H9 (cell line): ENCODE measurements at regions not wholly inside any gene's neighbourhood (a gene's known extent, or its start where the extent isn't known, plus 50 kb on each side); places are given as distances from the start of the nearest gene placed in this dataset.

ENCODE experiments used
- DNase-seq: peaks from one replicate; pipeline ENCODE4 v3.0.0-alpha.2; 2017
- H2AFZ ChIP-seq: one replicate; pipeline ENCODE4 v1.6.1; 2013; ENCODE audit warnings: mild to moderate bottlenecking, low read length, control low read depth, moderate library complexity
- H2AK5ac ChIP-seq: 2 replicates; pipeline ENCODE4 v1.6.1; 2013; ENCODE audit warnings: low read length, control low read depth, mixed read lengths; ENCODE audit not compliant: insufficient read length
- H2BK120ac ChIP-seq: one replicate; pipeline ENCODE4 v1.6.1; 2013; ENCODE audit warnings: low read depth, mild to moderate bottlenecking, low read length, control low read depth, inconsistent platforms; ENCODE audit not compliant: poor library complexity, severe bottlenecking
- H2BK12ac ChIP-seq: 2 replicates; pipeline ENCODE4 v1.6.1; 2013; ENCODE audit warnings: low read length, control low read depth, mixed read lengths, low read depth; ENCODE audit not compliant: insufficient read length
- H2BK15ac ChIP-seq: 2 replicates; pipeline ENCODE4 v1.6.1; 2013; ENCODE audit warnings: low read depth, low read length, control low read depth
- H2BK20ac ChIP-seq: one replicate; pipeline ENCODE4 v1.6.1; 2013; ENCODE audit warnings: low read depth, mild to moderate bottlenecking, low read length, control low read depth, inconsistent platforms; ENCODE audit not compliant: poor library complexity, severe bottlenecking
- H2BK5ac ChIP-seq: 2 replicates; pipeline ENCODE4 v1.6.1; 2013; ENCODE audit warnings: low read length, control low read depth, mixed read lengths; ENCODE audit not compliant: insufficient read length
- H3K14ac ChIP-seq: 2 replicates; pipeline ENCODE4 v1.6.1; 2013; ENCODE audit warnings: low read length, control low read depth; ENCODE audit not compliant: insufficient read depth
- H3K18ac ChIP-seq: 2 replicates; pipeline ENCODE4 v1.6.1; 2013; ENCODE audit warnings: low read depth, mild to moderate bottlenecking, mixed read lengths, low read length, control low read depth; ENCODE audit not compliant: insufficient read length
- H3K23ac ChIP-seq: 2 replicates; pipeline ENCODE4 v1.6.1; 2013; ENCODE audit warnings: low read length, control low read depth, mixed read lengths, low read depth; ENCODE audit not compliant: insufficient read length
- H3K23me2 ChIP-seq: 2 replicates; pipeline ENCODE4 v1.6.1; 2013; ENCODE audit warnings: low read depth, mild to moderate bottlenecking, mixed read lengths, low read length, control low read depth; ENCODE audit not compliant: insufficient read length, poor library complexity, severe bottlenecking
- H3K27ac ChIP-seq: 2 replicates; pipeline ENCODE4 v1.5.1; 2013; ENCODE audit warnings: low read length, control low read depth, mixed read lengths, low read depth; ENCODE audit not compliant: insufficient read length
- H3K27me3 ChIP-seq: 2 replicates; pipeline ENCODE4 v1.6.1; 2013; ENCODE audit warnings: low read length, control low read depth, inconsistent platforms; ENCODE audit not compliant: insufficient read depth
- H3K4ac ChIP-seq: 2 replicates; pipeline ENCODE4 v1.6.1; 2013; ENCODE audit warnings: low read depth, mild to moderate bottlenecking, control low read depth, inconsistent platforms, low read length, moderate library complexity
- H3K4me1 ChIP-seq: 2 replicates; pipeline ENCODE4 v1.6.1; 2013; ENCODE audit warnings: low read length, control low read depth, inconsistent platforms; ENCODE audit not compliant: insufficient read depth
- H3K4me2 ChIP-seq: 2 replicates; pipeline ENCODE4 v1.6.1; 2013; ENCODE audit warnings: low read length, control low read depth, mixed read lengths; ENCODE audit not compliant: insufficient read length, insufficient read depth
- H3K56ac ChIP-seq: 2 replicates; pipeline ENCODE4 v1.6.1; 2013; ENCODE audit warnings: low read depth, mild to moderate bottlenecking, mixed read lengths, low read length, control low read depth; ENCODE audit not compliant: insufficient read length
- H3K79me1 ChIP-seq: 2 replicates; pipeline ENCODE4 v1.6.1; 2013; ENCODE audit warnings: low read depth, mild to moderate bottlenecking, moderate library complexity, low read length, control low read depth, inconsistent platforms; ENCODE audit not compliant: insufficient read depth, poor library complexity, severe bottlenecking
- H3K79me2 ChIP-seq: 2 replicates; pipeline ENCODE4 v1.6.1; 2013; ENCODE audit warnings: low read length, control low read depth, inconsistent platforms; ENCODE audit not compliant: insufficient read depth
- H3K9ac ChIP-seq: 2 replicates; pipeline ENCODE4 v1.6.1; 2013; ENCODE audit warnings: low read length, control low read depth, mixed read lengths; ENCODE audit not compliant: insufficient read length; ENCODE audit errors: extremely low read depth
- H3K9me3 ChIP-seq: one replicate; pipeline ENCODE4 v1.6.1; 2013; ENCODE audit warnings: low read depth, low read length, inconsistent platforms; ENCODE audit not compliant: control insufficient read depth
- H3T11ph ChIP-seq: one replicate; pipeline ENCODE4 v1.6.1; 2013; ENCODE audit warnings: mild to moderate bottlenecking, low read length, control low read depth, inconsistent platforms
- H4K20me1 ChIP-seq: one replicate; pipeline ENCODE4 v1.6.1; 2013; ENCODE audit not compliant: control insufficient read depth, insufficient read length, insufficient read depth
- H4K5ac ChIP-seq: 2 replicates; pipeline ENCODE4 v1.6.1; 2013; ENCODE audit warnings: low read depth, mild to moderate bottlenecking, mixed read lengths, low read length, control low read depth; ENCODE audit not compliant: insufficient read length
- H4K8ac ChIP-seq: replicated peaks from 2 replicates; pipeline ENCODE4 v1.6.1; 2013; ENCODE audit warnings: low read length, control low read depth, mixed read lengths, low read depth; ENCODE audit not compliant: insufficient read length
- H4K91ac ChIP-seq: 2 replicates; pipeline ENCODE4 v1.6.1; 2013; ENCODE audit warnings: low read depth, mild to moderate bottlenecking, moderate library complexity, mixed read lengths, low read length, control low read depth; ENCODE audit not compliant: insufficient read length
- H3K27ac Mint-ChIP-seq, 3 experiments: 2 replicates in 2 of 3; 3 replicates in 1 of 3; pipeline ENCODE4 v1.8.0; 2020 to 2021; ENCODE audit warnings: mixed read lengths in 3 of 3, mild to moderate bottlenecking in 1 of 3, moderate library complexity in 1 of 3
- H3K27me3 Mint-ChIP-seq: 2 replicates; pipeline ENCODE4 v1.8.0; 2021; ENCODE audit warnings: low read depth, mild to moderate bottlenecking, moderate library complexity, mixed read lengths
- H3K36me3 Mint-ChIP-seq, 3 experiments: 2 replicates in 2 of 3; 3 replicates in 1 of 3; pipeline ENCODE4 v1.8.0; 2020 to 2021; ENCODE audit warnings: low read depth in 3 of 3, mixed read lengths in 3 of 3; ENCODE audit not compliant: insufficient read depth in 1 of 3
- H3K4me1 Mint-ChIP-seq, 2 experiments: 2 replicates each; pipeline ENCODE4 v1.8.0; 2020; ENCODE audit warnings: mixed read lengths in 2 of 2
- H3K4me3 Mint-ChIP-seq, 2 experiments: 2 replicates in 1 of 2; 3 replicates in 1 of 2; pipeline ENCODE4 v1.8.0; 2020 to 2021; ENCODE audit warnings: mild to moderate bottlenecking in 2 of 2, mixed read lengths in 2 of 2, moderate library complexity in 1 of 2
- H3K9me3 Mint-ChIP-seq, 2 experiments: 2 replicates in 1 of 2; 3 replicates in 1 of 2; pipeline ENCODE4 v1.8.0; 2020; ENCODE audit warnings: mild to moderate bottlenecking in 2 of 2, mixed read lengths in 2 of 2, moderate library complexity in 1 of 2
- WGBS: extraction: QIAGEN DNeasy Blood & Tissue Kit; methylation state at CpG from one replicate; pipeline ENCODE4 v1.1.7; 2013; ENCODE audit warnings: missing lambda C conversion rate, low lambda C conversion rate, mixed read lengths; ENCODE audit not compliant: insufficient read length; ENCODE audit errors: extremely low coverage; 5-methylcytosine and 5-hydroxymethylcytosine counted together
- TF ChIP-seq, protein P1 (sequence below): fragments of 200-600 bp; sonication (generic); conservative IDR thresholded peaks from 3 replicates; pipeline ENCODE4 v1.8.0; 2021; ENCODE audit warnings: antibody characterized with exemption, mild to moderate bottlenecking

DNA sequence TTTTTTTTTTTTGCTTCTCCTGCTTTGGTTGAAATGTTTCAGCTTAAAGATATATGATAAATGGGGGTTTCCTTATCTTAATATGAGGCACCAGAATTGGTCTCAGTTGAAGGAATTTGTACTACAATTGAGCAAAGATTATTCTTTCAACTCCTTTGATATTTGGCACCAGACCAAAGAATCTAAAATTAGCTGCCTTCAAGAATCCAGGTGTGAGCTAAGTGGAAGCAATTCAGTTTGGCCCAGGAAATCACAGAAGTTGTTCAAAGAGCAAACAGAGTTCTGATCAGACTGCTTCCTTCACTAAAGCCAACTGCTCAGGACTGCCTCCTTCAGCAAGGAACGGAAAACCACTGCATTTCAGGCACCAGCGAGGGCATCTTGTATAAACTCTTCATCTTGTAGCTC, 68.3 kb upstream of the BCAR3 start:
- Histone ChIP-seq H3K14ac (no peak overlapping the region), H3K9me3 (no peaks in the 10 kb centered on the region), H3K9ac (no peak overlapping the region), H3K56ac (no peak overlapping the region), H4K8ac (no peak overlapping the region), H3K18ac (no peak overlapping the region), H4K5ac (no peak overlapping the region), H3T11ph (no peak overlapping the region), H3K23ac (no peak overlapping the region), H4K91ac (no peak overlapping the region), H3K27me3 (no peaks in the 10 kb centered on the region), H2BK20ac (no peak overlapping the region), H2AFZ (no peak overlapping the region), H2BK5ac (no peak overlapping the region), H3K27ac (no peak overlapping the region), H2BK12ac (no peak overlapping the region), H3K79me2 (no peaks in the 10 kb centered on the region), H3K79me1 (no peaks in the 10 kb centered on the region), H3K4me2 (no peak overlapping the region), H3K23me2 (no peaks in the 10 kb centered on the region), H3K4ac (no peak overlapping the region), H2BK120ac (no peak overlapping the region), H4K20me1 (no peaks in the 10 kb centered on the region), H2BK15ac (no peak overlapping the region), H3K4me1 (no peaks in the 10 kb centered on the region), H2AK5ac (no peak overlapping the region)
- TF ChIP-seq, protein P1, sequence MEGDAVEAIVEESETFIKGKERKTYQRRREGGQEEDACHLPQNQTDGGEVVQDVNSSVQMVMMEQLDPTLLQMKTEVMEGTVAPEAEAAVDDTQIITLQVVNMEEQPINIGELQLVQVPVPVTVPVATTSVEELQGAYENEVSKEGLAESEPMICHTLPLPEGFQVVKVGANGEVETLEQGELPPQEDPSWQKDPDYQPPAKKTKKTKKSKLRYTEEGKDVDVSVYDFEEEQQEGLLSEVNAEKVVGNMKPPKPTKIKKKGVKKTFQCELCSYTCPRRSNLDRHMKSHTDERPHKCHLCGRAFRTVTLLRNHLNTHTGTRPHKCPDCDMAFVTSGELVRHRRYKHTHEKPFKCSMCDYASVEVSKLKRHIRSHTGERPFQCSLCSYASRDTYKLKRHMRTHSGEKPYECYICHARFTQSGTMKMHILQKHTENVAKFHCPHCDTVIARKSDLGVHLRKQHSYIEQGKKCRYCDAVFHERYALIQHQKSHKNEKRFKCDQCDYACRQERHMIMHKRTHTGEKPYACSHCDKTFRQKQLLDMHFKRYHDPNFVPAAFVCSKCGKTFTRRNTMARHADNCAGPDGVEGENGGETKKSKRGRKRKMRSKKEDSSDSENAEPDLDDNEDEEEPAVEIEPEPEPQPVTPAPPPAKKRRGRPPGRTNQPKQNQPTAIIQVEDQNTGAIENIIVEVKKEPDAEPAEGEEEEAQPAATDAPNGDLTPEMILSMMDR, result peak; percentile 62
- Mint-ChIP-seq H3K4me3 (no peak overlapping the region), H3K36me3 (peaks cover 2 to 10% (median 2%) of the 10 kb centered on the region in 3 experiments; a peak in 5 of 7 replicates), H3K4me1 (no peaks in the 10 kb centered on the region; a peak in 1 of 4 replicates), H3K9me3 (peaks cover 9 to 14% of the 10 kb centered on the region in 2 experiments), H3K27ac (peak overlapping the region in 1 of 3 experiments; percentile 70; a peak in 1 of 7 replicates), H3K27me3 (peaks cover 4% of the 10 kb centered on the region; the same call in 1 of the 2 replicates)
- WGBS, result no CpG with 5 or more reads among the region's 2 CpGs
- peak; percentile 58 for DNase-seq
